ENCODE measurements at regions not wholly inside any gene's neighbourhood (a gene's known extent, or its start where the extent isn't known, plus 50 kb on each side); places are given as distances from the start of the nearest gene placed in this dataset.

DNA sequence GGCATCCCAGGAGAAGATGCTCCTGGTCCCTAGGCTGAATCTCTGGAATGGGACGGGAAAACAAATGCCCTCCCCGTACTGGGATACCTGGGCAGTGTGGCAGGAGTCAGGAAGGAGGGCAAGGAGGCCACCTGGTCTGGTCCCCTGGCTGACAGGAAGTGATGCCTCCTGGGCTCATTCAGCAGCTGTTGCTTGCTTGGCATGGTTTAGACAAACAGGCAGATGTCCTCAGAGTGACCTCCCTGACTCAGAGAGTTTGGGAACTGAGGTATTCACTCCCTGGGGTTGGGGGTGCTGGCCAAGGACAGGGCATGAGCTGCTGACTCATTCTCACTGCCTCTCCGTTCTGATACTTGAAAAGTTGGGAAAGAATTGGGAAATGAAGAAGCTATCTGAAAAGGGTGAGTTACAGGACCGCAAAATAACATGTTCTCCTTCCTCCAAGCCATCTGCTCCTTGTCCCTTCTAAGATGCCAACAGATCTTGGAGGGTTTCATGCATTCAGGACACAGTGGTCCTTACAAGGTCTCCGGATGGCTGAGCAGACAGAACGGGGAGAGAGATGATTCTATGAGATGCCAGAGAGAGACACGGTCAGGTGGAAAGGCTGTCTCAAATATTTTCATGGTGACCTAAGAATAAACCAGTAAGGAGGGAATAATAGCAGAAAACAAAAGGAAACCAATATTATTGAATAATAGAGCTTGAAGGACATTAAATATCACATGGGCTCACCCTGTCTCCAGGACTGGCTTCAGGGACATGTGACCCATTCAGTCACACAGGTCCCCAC, 534.5 kb downstream of the BNC2 start:
- Mint-ChIP-seq H3K4me3 (no peak overlapping the region), H3K9me3 (peaks cover 14 to 47% of the 10 kb centered on the region in 2 donors), H3K36me3 (ENCODE audit: insufficient read depth) (no peaks in the 10 kb centered on the region), H3K4me1 (ENCODE audit: low read depth in 2 of 2) (no peaks in the 10 kb centered on the region), H3K27me3 (no peaks in the 10 kb centered on the region), H3K27ac (no peak overlapping the region)
- DNase-seq (no peak), ATAC-seq (replicated peaks) (no peak)

- Mint-ChIP-seq H3K36me3 (ENCODE audit: insufficient read depth) (no peaks in the 10 kb centered on the region), H3K9me3 (peaks cover 8 to 39% of the 10 kb centered on the region in 2 donors), H3K4me1 (ENCODE audit: low read depth in 2 of 2) (no peaks in the 10 kb centered on the region), H3K27me3 (no peaks in the 10 kb centered on the region), H3K27ac (no peak overlapping the region), H3K4me3 (no peak overlapping the region)
- no peak for ATAC-seq (replicated peaks)
- DNase-seq: no peak
Observed at GRCh38 chr9:16336833-16337232, 533.6 kb downstream of the BNC2 start.

DNA sequence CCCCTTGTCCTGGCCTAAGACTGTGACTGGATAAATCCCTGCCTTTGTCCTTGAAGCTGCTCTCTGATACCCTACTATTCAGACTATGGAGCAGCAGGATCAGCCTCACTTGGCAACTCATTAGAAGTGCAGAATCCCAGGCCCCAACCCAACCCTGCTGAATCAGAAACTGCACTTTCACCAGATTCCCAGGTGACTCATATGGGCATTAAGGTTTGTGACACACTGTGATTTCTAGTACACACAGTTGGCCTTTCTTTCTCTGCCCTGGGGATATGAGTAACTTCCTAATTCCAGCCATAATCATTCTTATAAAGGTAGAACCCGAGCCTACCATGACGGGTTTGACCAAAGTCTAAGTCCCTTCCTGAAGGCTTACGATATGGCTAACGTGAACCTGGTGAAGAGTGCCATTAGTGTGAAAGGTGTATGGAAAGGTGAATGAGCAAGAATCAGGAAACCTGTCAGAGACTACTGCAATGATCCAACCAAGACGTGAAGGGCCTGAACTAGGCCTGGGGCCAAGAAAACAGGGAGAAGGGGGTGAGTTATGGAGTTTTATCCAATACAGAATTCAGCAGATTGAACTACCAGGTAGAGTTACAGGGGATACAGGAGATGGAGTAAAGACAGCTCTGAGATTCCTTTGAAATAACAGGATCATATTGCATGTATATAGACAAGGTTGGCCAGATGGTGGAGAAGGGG, 533.0 kb downstream of the BNC2 start:
- no peak for DNase-seq
- Mint-ChIP-seq H3K27me3 (no peaks in the 10 kb centered on the region), H3K4me3 (no peak overlapping the region), H3K4me1 (ENCODE audit: low read depth in 2 of 2) (no peaks in the 10 kb centered on the region), H3K9me3 (peaks cover 8 to 34% of the 10 kb centered on the region in 2 donors), H3K27ac (no peak overlapping the region), H3K36me3 (ENCODE audit: insufficient read depth) (no peaks in the 10 kb centered on the region)
- ATAC-seq (replicated peaks): no peak

- DNase-seq: no peak
- no peaks in the 10 kb centered on the region for H3K4me1 Mint-ChIP-seq (ENCODE audit: low read depth in 2 of 2)
- ATAC-seq (replicated peaks): no peak
- H3K27ac Mint-ChIP-seq: no peak overlapping the region
- no peak overlapping the region for H3K4me3 Mint-ChIP-seq
- peaks cover 8 to 16% of the 10 kb centered on the region in 2 donors for H3K9me3 Mint-ChIP-seq
- no peaks in the 10 kb centered on the region for H3K27me3 Mint-ChIP-seq
- no peaks in the 10 kb centered on the region for H3K36me3 Mint-ChIP-seq (ENCODE audit: insufficient read depth)
Observed at GRCh38 chr9:16341177-16341576, 529.3 kb downstream of the BNC2 start.

- peaks cover 8 to 24% of the 10 kb centered on the region in 2 donors for H3K9me3 Mint-ChIP-seq
- ATAC-seq (replicated peaks): no peak
- no peak overlapping the region for H3K27ac Mint-ChIP-seq
- no peaks in the 10 kb centered on the region for H3K36me3 Mint-ChIP-seq (ENCODE audit: insufficient read depth)
- H3K27me3 Mint-ChIP-seq: no peaks in the 10 kb centered on the region
- no peaks in the 10 kb centered on the region for H3K4me1 Mint-ChIP-seq (ENCODE audit: low read depth in 2 of 2)
- H3K4me3 Mint-ChIP-seq: no peak overlapping the region
- DNase-seq: no peak
Observed at GRCh38 chr9:16342246-16343020, 528.0 kb downstream of the BNC2 start.

DNA sequence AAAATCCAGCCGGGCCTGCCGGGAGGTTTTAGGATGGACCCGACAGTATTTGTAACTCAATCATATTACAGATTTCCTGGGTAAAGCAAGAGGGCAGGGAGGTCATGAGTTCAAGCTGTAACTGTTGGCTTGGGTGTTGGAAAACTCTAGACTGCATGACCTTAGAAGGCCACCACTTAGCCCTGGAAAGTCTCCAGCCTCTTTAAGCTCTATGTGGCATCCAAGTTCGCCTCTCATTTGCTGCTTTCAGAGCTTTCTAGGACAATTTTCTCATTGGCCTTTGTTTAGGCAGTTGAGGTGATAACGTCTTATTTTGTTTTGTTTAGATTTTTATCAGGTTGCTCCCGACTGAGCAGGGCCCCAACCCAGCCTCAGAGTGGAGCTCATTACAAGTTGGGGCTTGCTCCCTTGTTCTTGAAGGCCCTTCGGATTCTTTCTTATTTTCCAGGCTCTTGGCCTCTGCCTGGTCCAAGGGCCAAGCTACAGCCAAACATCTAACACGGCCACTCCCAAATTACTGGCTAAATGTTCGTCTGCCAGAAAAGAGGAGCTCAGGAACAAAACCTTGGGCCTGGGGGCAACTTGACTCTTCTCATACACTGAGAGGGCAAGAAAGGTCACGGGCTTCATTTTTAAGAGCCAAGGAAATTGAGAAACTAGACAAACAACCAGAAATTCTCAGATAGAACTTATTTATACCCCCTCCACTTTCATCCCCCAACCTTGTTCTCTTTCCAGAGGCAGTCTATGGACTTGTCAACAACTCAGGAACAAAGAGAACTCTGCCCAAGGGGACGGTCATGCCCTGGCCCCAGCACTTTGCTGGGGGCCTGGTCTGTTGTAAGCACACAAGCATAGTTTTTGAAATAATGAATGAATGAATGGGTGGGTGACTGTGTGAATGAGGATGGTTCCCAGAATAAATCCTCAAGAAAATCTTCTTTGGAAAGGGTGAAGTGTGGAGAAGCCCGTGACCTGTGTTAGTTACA, 526.9 kb downstream of the BNC2 start:
- peaks cover 4 to 28% of the 10 kb centered on the region in 2 donors for H3K9me3 Mint-ChIP-seq
- H3K27me3 Mint-ChIP-seq: no peaks in the 10 kb centered on the region

GRCh38 chr9:16344343-16344742, 526.1 kb downstream of the BNC2 start:
- Mint-ChIP-seq H3K27me3 (no peaks in the 10 kb centered on the region), H3K27ac (no peak overlapping the region), H3K9me3 (peaks cover 2 to 20% of the 10 kb centered on the region in 2 donors), H3K36me3 (ENCODE audit: insufficient read depth) (no peaks in the 10 kb centered on the region), H3K4me1 (ENCODE audit: low read depth in 2 of 2) (no peaks in the 10 kb centered on the region), H3K4me3 (no peak overlapping the region)
- no peak for DNase-seq
- no peak for ATAC-seq (replicated peaks)

More for the DNA sequence above, 526.9 kb downstream of the BNC2 start:
- Mint-ChIP-seq H3K4me1 (ENCODE audit: low read depth in 2 of 2) (no peaks in the 10 kb centered on the region), H3K27ac (no peak overlapping the region), H3K36me3 (ENCODE audit: insufficient read depth) (no peaks in the 10 kb centered on the region), H3K4me3 (no peak overlapping the region)
- no peak for ATAC-seq (replicated peaks)
- DNase-seq: no peak

DNA sequence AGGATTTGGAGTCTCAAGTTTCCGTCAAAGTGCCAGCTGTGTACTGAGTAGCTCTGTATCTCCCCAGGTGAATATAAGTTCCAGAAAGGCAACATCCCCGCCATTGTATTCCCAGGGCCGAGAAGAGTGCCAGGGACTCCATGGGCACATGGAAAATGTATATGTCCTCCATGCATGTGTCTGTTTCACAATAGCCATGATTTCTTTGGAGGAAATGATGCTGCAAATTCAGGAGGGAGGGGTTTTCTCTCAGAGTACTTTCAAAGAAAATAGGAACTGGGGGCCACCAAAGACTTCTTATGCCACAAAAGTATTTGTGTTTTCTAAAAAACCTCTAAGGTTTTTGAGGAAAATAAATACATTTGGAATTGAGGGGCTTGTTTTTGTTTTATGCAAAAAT, 524.6 kb downstream of the BNC2 start:
- H3K36me3 Mint-ChIP-seq (ENCODE audit: insufficient read depth): no peaks in the 10 kb centered on the region
- H3K4me3 Mint-ChIP-seq: no peak overlapping the region

GRCh38 chr9:16347886-16348285, 522.6 kb downstream of the BNC2 start:
- peaks cover under 1 to 21% of the 10 kb centered on the region in 2 donors for H3K9me3 Mint-ChIP-seq
- H3K27me3 Mint-ChIP-seq: no peaks in the 10 kb centered on the region
- no peaks in the 10 kb centered on the region for H3K36me3 Mint-ChIP-seq (ENCODE audit: insufficient read depth)
- H3K4me3 Mint-ChIP-seq: no peak overlapping the region
- H3K27ac Mint-ChIP-seq: no peak overlapping the region
- H3K4me1 Mint-ChIP-seq (ENCODE audit: low read depth in 2 of 2): no peaks in the 10 kb centered on the region
- DNase-seq (no peak), ATAC-seq (replicated peaks) (no peak)

More for the DNA sequence above, 524.6 kb downstream of the BNC2 start:
- Mint-ChIP-seq H3K27me3 (no peaks in the 10 kb centered on the region), H3K4me1 (ENCODE audit: low read depth in 2 of 2) (no peaks in the 10 kb centered on the region), H3K9me3 (peaks cover 2 to 21% of the 10 kb centered on the region in 2 donors), H3K27ac (no peak overlapping the region)
- ATAC-seq (replicated peaks): no peak
- DNase-seq: no peak

GRCh38 chr9:16348531-16348930, 521.9 kb downstream of the BNC2 start:
- no peaks in the 10 kb centered on the region for H3K27me3 Mint-ChIP-seq
- H3K4me1 Mint-ChIP-seq (ENCODE audit: low read depth in 2 of 2): no peaks in the 10 kb centered on the region
- peaks cover 0 to 21% of the 10 kb centered on the region in 2 donors for H3K9me3 Mint-ChIP-seq
- H3K27ac Mint-ChIP-seq: no peak overlapping the region
- DNase-seq: no peak
- no peak overlapping the region for H3K4me3 Mint-ChIP-seq
- ATAC-seq (replicated peaks): no peak
- no peaks in the 10 kb centered on the region for H3K36me3 Mint-ChIP-seq (ENCODE audit: insufficient read depth)

- Mint-ChIP-seq H3K36me3 (ENCODE audit: insufficient read depth) (no peaks in the 10 kb centered on the region), H3K27me3 (no peaks in the 10 kb centered on the region), H3K4me3 (no peak overlapping the region), H3K27ac (no peak overlapping the region), H3K4me1 (ENCODE audit: low read depth in 2 of 2) (no peaks in the 10 kb centered on the region), H3K9me3 (peaks cover 0 to 14% of the 10 kb centered on the region in 2 donors)
- DNase-seq (no peak), ATAC-seq (replicated peaks) (no peak)
Observed at GRCh38 chr9:16352251-16352650, 518.2 kb downstream of the BNC2 start.

DNA sequence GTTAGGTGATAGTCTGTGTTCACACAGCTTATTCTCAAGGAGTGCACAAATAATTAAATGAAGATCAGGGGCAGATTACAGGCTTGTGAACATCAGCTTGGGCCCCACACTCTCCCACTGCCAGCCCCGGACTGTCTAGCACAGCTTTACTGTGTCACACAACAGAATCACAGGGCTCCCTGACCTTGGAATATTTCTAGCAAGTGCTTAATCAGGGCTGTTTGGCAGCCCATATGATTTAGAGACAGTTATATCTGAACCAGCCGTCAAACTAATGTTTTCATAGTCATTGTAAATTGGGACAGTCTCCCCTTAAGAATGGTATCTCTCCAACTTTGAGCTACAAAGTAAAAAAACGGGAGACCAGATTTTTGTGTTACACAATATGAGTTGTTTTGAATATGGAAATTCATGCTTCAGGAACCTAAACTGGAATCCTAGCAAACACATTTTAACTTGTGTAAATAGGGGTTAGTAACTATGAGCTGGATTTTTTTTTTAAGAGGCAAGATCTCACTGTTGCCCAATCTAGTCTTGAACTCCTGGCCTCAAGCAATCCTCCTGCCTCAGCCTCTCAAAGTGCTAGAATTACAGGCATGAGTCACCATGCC, 517.6 kb downstream of the BNC2 start:
- H3K4me1 Mint-ChIP-seq (ENCODE audit: low read depth in 2 of 2): no peaks in the 10 kb centered on the region
- no peak overlapping the region for H3K27ac Mint-ChIP-seq
- no peak for DNase-seq
- H3K36me3 Mint-ChIP-seq (ENCODE audit: insufficient read depth): no peaks in the 10 kb centered on the region
- H3K9me3 Mint-ChIP-seq: peaks cover 0 to 7% of the 10 kb centered on the region in 2 donors
- H3K27me3 Mint-ChIP-seq: no peaks in the 10 kb centered on the region
- no peak overlapping the region for H3K4me3 Mint-ChIP-seq
- ATAC-seq (replicated peaks): no peak
